ENCODE measurements at regions not wholly inside any gene's neighbourhood (a gene's known extent, or its start where the extent isn't known, plus 50 kb on each side); places are given as distances from the start of the nearest gene placed in this dataset.

GRCh38 chr13:69155136-69155535, 952.5 kb upstream of the ATXN8OS start:
- Histone ChIP-seq H3K9me3 (ENCODE audit: control insufficient read depth, insufficient read depth, low read depth, low read length) (no peaks in the 10 kb centered on the region), H3K27me3 (ENCODE audit: control insufficient read depth, insufficient read depth, low read length) (no peaks in the 10 kb centered on the region), H3K4me1 (ENCODE audit: control insufficient read depth, insufficient read depth, low read length) (no peaks in the 10 kb centered on the region), H3K27ac (ENCODE audit: low read length) (no peak overlapping the region), H3K4me3 (ENCODE audit: low read depth in 2 of 2, low read length in 2 of 2) (no peak overlapping the region), H3K36me3 (ENCODE audit: control insufficient read depth, insufficient read depth, low read length) (no peaks in the 10 kb centered on the region)
- TF ChIP-seq SIN3A (IDR thresholded peaks at IDR 0.05; ENCODE audit: borderline replicate concordance, insufficient read depth, low read depth, low read length) (no peak), REST (IDR thresholded peaks at IDR 0.05; ENCODE audit: insufficient read depth in 1 of 2, low read depth in 2 of 2, low read length in 1 of 2) (no peak), POLR2AphosphoS5 (IDR thresholded peaks at IDR 0.05; ENCODE audit: low read depth, low read length) (no peak), TCF7L2 (IDR thresholded peaks at IDR 0.05; ENCODE audit: low read depth, low read length) (no peak)
- TF ChIP-seq, protein P1, sequence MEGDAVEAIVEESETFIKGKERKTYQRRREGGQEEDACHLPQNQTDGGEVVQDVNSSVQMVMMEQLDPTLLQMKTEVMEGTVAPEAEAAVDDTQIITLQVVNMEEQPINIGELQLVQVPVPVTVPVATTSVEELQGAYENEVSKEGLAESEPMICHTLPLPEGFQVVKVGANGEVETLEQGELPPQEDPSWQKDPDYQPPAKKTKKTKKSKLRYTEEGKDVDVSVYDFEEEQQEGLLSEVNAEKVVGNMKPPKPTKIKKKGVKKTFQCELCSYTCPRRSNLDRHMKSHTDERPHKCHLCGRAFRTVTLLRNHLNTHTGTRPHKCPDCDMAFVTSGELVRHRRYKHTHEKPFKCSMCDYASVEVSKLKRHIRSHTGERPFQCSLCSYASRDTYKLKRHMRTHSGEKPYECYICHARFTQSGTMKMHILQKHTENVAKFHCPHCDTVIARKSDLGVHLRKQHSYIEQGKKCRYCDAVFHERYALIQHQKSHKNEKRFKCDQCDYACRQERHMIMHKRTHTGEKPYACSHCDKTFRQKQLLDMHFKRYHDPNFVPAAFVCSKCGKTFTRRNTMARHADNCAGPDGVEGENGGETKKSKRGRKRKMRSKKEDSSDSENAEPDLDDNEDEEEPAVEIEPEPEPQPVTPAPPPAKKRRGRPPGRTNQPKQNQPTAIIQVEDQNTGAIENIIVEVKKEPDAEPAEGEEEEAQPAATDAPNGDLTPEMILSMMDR (IDR thresholded peaks at IDR 0.05): no peak
- in situ Hi-C loops (cut with HindIII; ENCODE audit: low pct_unique_long_range_greater_than_20kb, low sequenced_read_pairs): no loop called here
- no peak for DNase-seq (ENCODE audit: low read depth, low spot score)
- no TSS peak for BruUV-seq (replicated peaks)
- CTCF ChIA-PET: no interaction called here
- intact Hi-C loops (cut with micrococcal nuclease; ENCODE audit: unreplicated experiment): no loop called here
- no peak for ATAC-seq
- POLR2A ChIA-PET: no interaction called here

DNA sequence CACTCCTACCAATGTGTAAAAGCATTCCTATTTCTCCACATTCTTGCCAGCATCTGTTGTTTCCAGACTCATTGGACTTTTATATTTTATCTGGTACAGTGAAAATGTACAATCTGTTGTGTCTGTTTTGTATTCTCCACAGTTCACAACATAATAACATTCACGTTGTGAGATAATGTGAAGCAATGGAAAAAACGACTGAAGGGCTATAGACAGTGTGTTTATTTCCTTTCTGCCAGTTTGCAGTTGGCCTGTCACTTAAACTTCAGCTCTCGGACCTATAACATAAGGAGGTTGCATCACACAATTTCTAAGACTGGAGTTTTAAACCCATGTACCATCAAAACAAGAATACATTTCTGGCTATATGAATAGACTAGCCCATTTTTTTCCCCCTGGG, 965.5 kb upstream of the ATXN8OS start:
- no peaks in the 10 kb centered on the region for H3K36me3 ChIP-seq (ENCODE audit: control insufficient read depth, insufficient read depth, low read length)
- CTCF ChIA-PET: no interaction called here
- no peak overlapping the region for H3K4me3 ChIP-seq (ENCODE audit: low read depth in 2 of 2, low read length in 2 of 2)
- ATAC-seq (no peak), DNase-seq (ENCODE audit: low read depth, low spot score) (no peak)
- BruUV-seq (replicated peaks): no TSS peak
- no peak overlapping the region for H3K27ac ChIP-seq (ENCODE audit: low read length)
- TF ChIP-seq, protein P1 (IDR thresholded peaks at IDR 0.05): no peak
- no peak for TF ChIP-seq TCF7L2 (IDR thresholded peaks at IDR 0.05; ENCODE audit: low read depth, low read length)
- no peak for TF ChIP-seq SIN3A (IDR thresholded peaks at IDR 0.05; ENCODE audit: borderline replicate concordance, insufficient read depth, low read depth, low read length)
- no peak for TF ChIP-seq REST (IDR thresholded peaks at IDR 0.05; ENCODE audit: insufficient read depth in 1 of 2, low read depth in 2 of 2, low read length in 1 of 2)
- no peak for TF ChIP-seq POLR2AphosphoS5 (IDR thresholded peaks at IDR 0.05; ENCODE audit: low read depth, low read length)
- H3K9me3 ChIP-seq (ENCODE audit: control insufficient read depth, insufficient read depth, low read depth, low read length): no peaks in the 10 kb centered on the region
- POLR2A ChIA-PET: no interaction called here
- H3K27me3 ChIP-seq (ENCODE audit: control insufficient read depth, insufficient read depth, low read length): no peaks in the 10 kb centered on the region
- in situ Hi-C loops (cut with HindIII; ENCODE audit: low pct_unique_long_range_greater_than_20kb, low sequenced_read_pairs): no loop called here
- intact Hi-C loops (cut with micrococcal nuclease; ENCODE audit: unreplicated experiment): no loop called here
- no peaks in the 10 kb centered on the region for H3K4me1 ChIP-seq (ENCODE audit: control insufficient read depth, insufficient read depth, low read length)
